Endodermal cell (in vitro differentiated cells): ENCODE measurements at regions not wholly inside any gene's neighbourhood (a gene's known extent, or its start where the extent isn't known, plus 50 kb on each side); places are given as distances from the start of the nearest gene placed in this dataset.

ENCODE experiments used
- DNase-seq: peaks from one replicate; pipeline ENCODE4 v3.0.0-alpha.2; 2017
- H3K27ac ChIP-seq: 2 replicates; pipeline ENCODE4 v1.5.1; 2013; ENCODE audit warnings: mild to moderate bottlenecking, low read depth, low read length, moderate library complexity
- H3K27me3 ChIP-seq: 2 replicates; pipeline ENCODE4 v1.6.1; 2013; ENCODE audit warnings: mild to moderate bottlenecking, low read length, moderate library complexity; ENCODE audit not compliant: insufficient read depth, control insufficient read depth, poor library complexity, severe bottlenecking
- H3K36me3 ChIP-seq: 2 replicates; pipeline ENCODE4 v1.7.0; 2013; ENCODE audit warnings: mild to moderate bottlenecking, low read length, moderate library complexity; ENCODE audit not compliant: control insufficient read depth, insufficient read depth
- H3K4me1 ChIP-seq: one replicate; pipeline ENCODE4 v1.7.0; 2013; ENCODE audit warnings: low read length; ENCODE audit not compliant: control insufficient read depth, insufficient read depth
- H3K4me3 ChIP-seq: 2 replicates; pipeline ENCODE4 v1.5.1; 2013; ENCODE audit warnings: mild to moderate bottlenecking, low read length, moderate library complexity
- H3K9ac ChIP-seq: 2 replicates; pipeline ENCODE4 v1.6.1; 2013; ENCODE audit warnings: mild to moderate bottlenecking, low read length, moderate library complexity; ENCODE audit not compliant: poor library complexity, severe bottlenecking; ENCODE audit errors: extremely low read depth
- H3K9me3 ChIP-seq: 2 replicates; pipeline ENCODE4 v1.6.1; 2013; ENCODE audit warnings: mild to moderate bottlenecking, low read length, moderate library complexity; ENCODE audit not compliant: control insufficient read depth
- H3K27ac Mint-ChIP-seq: 2 replicates; pipeline ENCODE4 v1.8.0; 2020; ENCODE audit warnings: mixed read lengths
- H3K27me3 Mint-ChIP-seq: 2 replicates; pipeline ENCODE4 v1.8.0; 2021; ENCODE audit warnings: mild to moderate bottlenecking, mixed read lengths; ENCODE audit not compliant: insufficient read depth
- H3K36me3 Mint-ChIP-seq: 2 replicates; pipeline ENCODE4 v1.8.0; 2020; ENCODE audit warnings: low read depth, mixed read lengths
- H3K4me1 Mint-ChIP-seq: 2 replicates; pipeline ENCODE4 v1.8.0; 2020; ENCODE audit warnings: mixed read lengths
- H3K4me3 Mint-ChIP-seq: 2 replicates; pipeline ENCODE4 v1.8.0; 2020; ENCODE audit warnings: mild to moderate bottlenecking, moderate library complexity, mixed read lengths
- H3K9me3 Mint-ChIP-seq: 2 replicates; pipeline ENCODE4 v1.8.0; 2020; ENCODE audit warnings: mild to moderate bottlenecking, mixed read lengths
- WGBS, 2 experiments: methylation state at CpG; one replicate each; pipeline versions ENCODE4 v1.1.5 to v1.1.7; 2013; ENCODE audit warnings: missing lambda C conversion rate in 2 of 2, mixed read lengths in 1 of 2; ENCODE audit not compliant: insufficient coverage in 1 of 2, insufficient read length in 1 of 2; 5-methylcytosine and 5-hydroxymethylcytosine counted together
- TF ChIP-seq, protein P1 (sequence below): fragments of 200-600 bp; sonication (generic); conservative IDR thresholded peaks from 2 replicates; pipeline ENCODE4 v1.5.0; 2021; ENCODE audit warnings: antibody characterized with exemption, mild to moderate bottlenecking

DNA sequence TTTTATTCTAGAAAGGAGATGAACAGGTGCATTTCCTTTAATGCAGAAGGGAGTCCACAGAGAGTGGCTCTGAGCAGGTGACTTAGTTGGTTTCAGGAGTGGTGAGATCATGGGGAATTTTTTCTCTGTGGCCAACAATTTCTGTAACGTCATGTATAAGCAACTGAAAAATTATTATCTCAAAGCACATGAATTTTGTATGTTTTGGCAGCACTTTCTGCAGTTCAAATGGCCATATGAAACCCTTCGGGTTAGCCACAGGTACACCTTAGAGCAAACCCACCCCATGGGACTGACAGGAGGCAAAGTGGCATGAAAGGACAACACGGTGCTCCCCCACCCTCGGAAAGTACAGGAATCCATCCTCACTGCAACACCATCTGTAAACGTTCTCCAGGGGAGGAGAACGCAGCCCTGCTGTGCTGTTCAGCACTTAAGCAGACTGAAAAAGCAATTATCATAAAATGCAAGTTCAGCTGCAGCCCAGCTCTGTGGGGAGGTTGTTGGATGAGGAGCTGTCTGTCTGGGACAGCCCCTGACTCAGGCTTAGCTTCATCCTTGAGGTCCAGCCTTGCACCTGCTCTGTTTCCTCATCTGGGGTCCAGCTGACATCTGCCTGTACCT lies 55.8 kb upstream of the CLDN14 start:
- Histone ChIP-seq H3K4me3 (no peak overlapping the region), H3K36me3 (no peaks in the 10 kb centered on the region), H3K9me3 (no peaks in the 10 kb centered on the region), H3K27ac (no peak overlapping the region), H3K27me3 (no peaks in the 10 kb centered on the region), H3K9ac (peak overlapping the region; percentile 3), H3K4me1 (no peaks in the 10 kb centered on the region)
- no peak for DNase-seq
- Mint-ChIP-seq H3K4me3 (no peak overlapping the region), H3K36me3 (no peaks in the 10 kb centered on the region), H3K9me3 (no peaks in the 10 kb centered on the region), H3K27me3 (no peaks in the 10 kb centered on the region), H3K4me1 (no peaks in the 10 kb centered on the region), H3K27ac (no peak overlapping the region)
- TF ChIP-seq, protein P1, sequence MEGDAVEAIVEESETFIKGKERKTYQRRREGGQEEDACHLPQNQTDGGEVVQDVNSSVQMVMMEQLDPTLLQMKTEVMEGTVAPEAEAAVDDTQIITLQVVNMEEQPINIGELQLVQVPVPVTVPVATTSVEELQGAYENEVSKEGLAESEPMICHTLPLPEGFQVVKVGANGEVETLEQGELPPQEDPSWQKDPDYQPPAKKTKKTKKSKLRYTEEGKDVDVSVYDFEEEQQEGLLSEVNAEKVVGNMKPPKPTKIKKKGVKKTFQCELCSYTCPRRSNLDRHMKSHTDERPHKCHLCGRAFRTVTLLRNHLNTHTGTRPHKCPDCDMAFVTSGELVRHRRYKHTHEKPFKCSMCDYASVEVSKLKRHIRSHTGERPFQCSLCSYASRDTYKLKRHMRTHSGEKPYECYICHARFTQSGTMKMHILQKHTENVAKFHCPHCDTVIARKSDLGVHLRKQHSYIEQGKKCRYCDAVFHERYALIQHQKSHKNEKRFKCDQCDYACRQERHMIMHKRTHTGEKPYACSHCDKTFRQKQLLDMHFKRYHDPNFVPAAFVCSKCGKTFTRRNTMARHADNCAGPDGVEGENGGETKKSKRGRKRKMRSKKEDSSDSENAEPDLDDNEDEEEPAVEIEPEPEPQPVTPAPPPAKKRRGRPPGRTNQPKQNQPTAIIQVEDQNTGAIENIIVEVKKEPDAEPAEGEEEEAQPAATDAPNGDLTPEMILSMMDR: no peak
- WGBS, 2 experiments: 71 to 76% methylated on average over 5 to 6 of the region's 6 CpGs

DNA sequence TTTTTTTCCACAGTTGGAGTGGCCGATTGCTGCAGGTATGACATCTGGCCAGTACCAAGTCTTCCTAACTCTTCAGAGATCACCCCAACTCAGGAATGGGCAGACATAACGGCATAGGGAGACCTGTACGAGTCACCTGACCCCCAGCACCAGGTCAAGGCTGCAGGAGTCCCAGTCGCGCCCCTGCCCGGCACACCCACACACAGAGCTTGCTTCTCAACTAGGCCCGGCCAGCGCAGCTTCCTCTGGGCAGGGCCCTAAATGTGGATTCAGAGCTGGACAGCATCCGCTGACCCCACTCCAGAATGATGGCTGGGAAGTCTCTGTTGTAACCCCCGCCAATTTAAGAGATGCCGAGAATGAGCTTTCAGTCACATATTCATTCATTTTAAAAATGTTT lies 58.8 kb upstream of the CLDN14 start:
- H3K4me1 ChIP-seq: no peaks in the 10 kb centered on the region
- H3K4me1 Mint-ChIP-seq: peaks cover 2% of the 10 kb centered on the region
- WGBS, 2 experiments: 88 to 93% methylated on average over 9 to 11 of the region's 11 CpGs
- H3K27ac ChIP-seq: no peak overlapping the region
- H3K27me3 ChIP-seq: peaks cover 14% of the 10 kb centered on the region
- no peak overlapping the region for H3K27ac Mint-ChIP-seq
- no peak for DNase-seq
- H3K36me3 ChIP-seq: no peaks in the 10 kb centered on the region
- no peak overlapping the region for H3K4me3 ChIP-seq
- H3K36me3 Mint-ChIP-seq: no peaks in the 10 kb centered on the region
- H3K27me3 Mint-ChIP-seq: peaks cover 6% of the 10 kb centered on the region
- H3K9ac ChIP-seq: no peak overlapping the region
- no peak overlapping the region for H3K4me3 Mint-ChIP-seq
- no peaks in the 10 kb centered on the region for H3K9me3 Mint-ChIP-seq
- no peaks in the 10 kb centered on the region for H3K9me3 ChIP-seq
- TF ChIP-seq, protein P1: no peak

DNA sequence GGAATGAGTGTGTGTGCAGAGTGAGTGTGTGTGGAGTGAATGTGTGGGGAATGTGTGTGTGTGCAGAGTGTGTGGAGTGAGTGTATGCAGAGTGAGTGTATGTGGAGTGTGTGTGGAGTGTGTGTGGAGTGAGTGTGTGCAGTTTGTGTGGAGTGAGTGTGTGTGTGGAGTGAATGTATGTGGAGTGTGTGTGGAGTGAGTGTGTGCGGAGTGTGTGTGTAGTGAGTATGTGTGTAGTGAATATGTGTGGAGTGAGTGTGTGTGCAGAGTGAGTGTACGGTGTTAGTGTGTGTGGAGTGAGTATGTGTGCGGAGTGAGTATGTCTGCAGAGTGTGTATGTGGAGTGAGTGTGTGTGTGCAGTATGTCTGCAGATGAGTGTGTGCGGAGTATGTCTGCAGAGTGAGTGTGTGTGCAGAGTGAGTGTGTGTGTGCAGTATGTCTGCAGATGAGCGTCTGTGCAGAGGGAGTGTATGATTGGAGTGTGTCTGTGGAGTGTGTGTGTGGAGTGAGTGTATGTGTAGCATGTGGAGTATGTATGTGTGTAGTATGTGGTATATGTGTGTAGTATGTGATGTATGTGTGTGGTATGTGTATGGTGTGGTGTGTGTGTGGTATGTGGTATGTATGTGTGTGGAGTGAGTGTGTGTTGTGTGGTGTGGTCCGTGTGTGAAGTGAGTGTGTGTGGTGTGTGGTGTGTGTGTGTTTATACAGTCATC lies 59.7 kb upstream of the CLDN14 start:
- no peak overlapping the region for H3K9ac ChIP-seq
- H3K4me3 Mint-ChIP-seq: no peak overlapping the region
- peaks cover 8% of the 10 kb centered on the region for H3K27me3 Mint-ChIP-seq
- TF ChIP-seq, protein P1: no peak
- peaks cover 2% of the 10 kb centered on the region for H3K4me1 Mint-ChIP-seq
- H3K27me3 ChIP-seq: peaks cover 14% of the 10 kb centered on the region
- H3K9me3 ChIP-seq: no peaks in the 10 kb centered on the region
- no peaks in the 10 kb centered on the region for H3K4me1 ChIP-seq
- no peak overlapping the region for H3K27ac Mint-ChIP-seq
- WGBS, 2 experiments: 92 to 94% methylated on average over 2 to 6 of the region's 6 CpGs
- no peaks in the 10 kb centered on the region for H3K36me3 Mint-ChIP-seq
- no peaks in the 10 kb centered on the region for H3K36me3 ChIP-seq
- DNase-seq: no peak
- no peak overlapping the region for H3K27ac ChIP-seq
- H3K9me3 Mint-ChIP-seq: no peaks in the 10 kb centered on the region
- H3K4me3 ChIP-seq: no peak overlapping the region
